Smooth muscle cell (in vitro differentiated cells): ENCODE measurements at regions not wholly inside any gene's neighbourhood (a gene's known extent, or its start where the extent isn't known, plus 50 kb on each side); places are given as distances from the start of the nearest gene placed in this dataset.

Source experiments
- DNase-seq: peaks from one replicate; lab custom pipeline; 2025; ENCODE audit not compliant: unreplicated experiment; lab: John Stamatoyannopoulos, UW
- H2AFZ ChIP-seq: fragments of 200-600 bp; sonication (generic); 2 replicates; pipeline ENCODE4 v1.6.0; 2016; ENCODE audit warnings: antibody characterized with exemption, low read depth, mild to moderate bottlenecking
- H3F3A ChIP-seq: fragments of 200-600 bp; sonication (generic); 2 replicates; pipeline ENCODE4 v1.6.0; 2017; ENCODE audit warnings: antibody characterized with exemption, low read depth
- H3K27ac ChIP-seq: fragments of 200-600 bp; sonication (generic); 2 replicates; pipeline ENCODE4 v1.5.1; 2016; ENCODE audit warnings: low read depth, mild to moderate bottlenecking
- H3K27me3 ChIP-seq: fragments of 200-600 bp; sonication (generic); 2 replicates; pipeline ENCODE4 v1.6.1; 2016; ENCODE audit warnings: low read depth, mild to moderate bottlenecking
- H3K36me3 ChIP-seq: fragments of 200-600 bp; sonication (generic); 2 replicates; pipeline ENCODE4 v1.5.1; 2016; ENCODE audit warnings: low read depth
- H3K4me1 ChIP-seq: fragments of 200-600 bp; sonication (generic); 2 replicates; pipeline ENCODE4 v1.5.1; 2016; ENCODE audit warnings: low read depth
- H3K4me2 ChIP-seq: fragments of 200-600 bp; sonication (generic); 2 replicates; pipeline ENCODE4 v1.6.0; 2016; ENCODE audit warnings: mild to moderate bottlenecking
- H3K4me3 ChIP-seq: fragments of 200-600 bp; sonication (generic); 2 replicates; pipeline ENCODE4 v1.5.1; 2016; ENCODE audit warnings: mild to moderate bottlenecking
- H3K79me2 ChIP-seq: fragments of 200-600 bp; sonication (generic); 2 replicates; pipeline ENCODE4 v1.6.0; 2016; ENCODE audit warnings: low read depth, mild to moderate bottlenecking
- H3K9ac ChIP-seq: fragments of 200-600 bp; sonication (generic); 2 replicates; pipeline ENCODE4 v1.6.0; 2016; ENCODE audit warnings: low read depth
- H3K9me3 ChIP-seq: fragments of 200-600 bp; sonication (generic); replicated peaks from 2 replicates; pipeline ENCODE4 v1.5.1; 2016; ENCODE audit warnings: low read depth
- H4K20me1 ChIP-seq: fragments of 200-600 bp; sonication (generic); 2 replicates; pipeline ENCODE4 v1.6.0; 2016; ENCODE audit warnings: low read depth
- CTCF ChIP-seq: fragments of 200-600 bp; sonication (generic); IDR thresholded peaks from 2 replicates; pipeline ENCODE4 v1.5.1; 2017; ENCODE audit warnings: borderline replicate concordance, mild to moderate bottlenecking, antibody characterized with exemption; ENCODE audit not compliant: insufficient read depth, poor library complexity, severe bottlenecking
- WGBS: methylation state at CpG from one replicate; pipeline ENCODE4 v1.1.7; 2016; ENCODE audit warnings: low lambda C conversion rate; 5-methylcytosine and 5-hydroxymethylcytosine counted together

DNA sequence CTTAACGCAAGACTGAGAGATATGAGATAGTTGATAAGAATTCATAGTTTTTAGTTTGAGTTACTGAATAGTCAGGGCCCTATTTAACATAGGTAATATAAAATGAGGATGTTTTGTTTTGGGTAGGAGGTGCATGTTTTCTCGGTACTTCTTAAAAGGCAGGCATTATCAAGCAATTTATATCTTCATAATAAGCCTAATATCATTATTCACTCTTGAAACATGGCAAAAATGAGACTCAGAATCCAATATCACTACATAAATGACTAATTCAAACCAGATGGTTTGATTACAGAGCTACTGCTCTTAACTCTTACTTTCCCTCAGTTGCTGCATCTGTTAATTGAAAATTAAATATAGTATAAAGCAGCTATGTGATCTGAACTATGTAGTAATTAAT is 2038.7 kb downstream of the EFNA5 start:
- H3K9me3 ChIP-seq: no peaks in the 10 kb centered on the region
- H2AFZ ChIP-seq: no peak overlapping the region
- no peak for DNase-seq
- no peak overlapping the region for H3K4me3 ChIP-seq
- no peaks in the 10 kb centered on the region for H3K36me3 ChIP-seq
- no peaks in the 10 kb centered on the region for H3K79me2 ChIP-seq
- H3K27me3 ChIP-seq: no peaks in the 10 kb centered on the region
- H4K20me1 ChIP-seq: no peaks in the 10 kb centered on the region
- no peak overlapping the region for H3K9ac ChIP-seq
- WGBS: 76% methylated on average over 2 of the region's 2 CpGs
- H3F3A ChIP-seq: no peaks in the 10 kb centered on the region
- no peak overlapping the region for H3K27ac ChIP-seq
- TF ChIP-seq CTCF: no peak
- no peaks in the 10 kb centered on the region for H3K4me1 ChIP-seq
- no peak overlapping the region for H3K4me2 ChIP-seq

DNA sequence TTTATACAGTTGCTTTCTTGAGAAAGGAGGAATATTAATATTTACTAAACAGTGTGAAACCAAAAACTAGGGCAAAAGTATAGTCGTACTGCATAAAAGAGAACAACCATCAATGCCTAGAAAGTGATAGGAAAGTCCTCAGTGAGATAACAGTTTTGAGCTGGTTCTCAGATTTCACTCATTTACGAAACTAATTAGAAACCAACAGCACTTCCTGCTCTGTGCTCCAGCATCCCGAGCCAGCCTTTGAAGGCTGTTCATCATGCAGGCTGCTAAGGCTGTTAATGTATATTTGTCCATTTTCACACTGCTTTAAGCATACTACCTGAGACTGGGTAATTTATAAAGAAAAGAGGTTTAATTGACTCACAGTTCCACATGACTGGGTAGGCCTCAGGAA is 2039.9 kb downstream of the EFNA5 start:
- Histone ChIP-seq H3K27ac (no peak overlapping the region), H3K4me3 (no peak overlapping the region), H3K27me3 (no peaks in the 10 kb centered on the region), H3K36me3 (no peaks in the 10 kb centered on the region), H2AFZ (no peak overlapping the region), H3K79me2 (no peaks in the 10 kb centered on the region), H3K9me3 (no peaks in the 10 kb centered on the region), H4K20me1 (no peaks in the 10 kb centered on the region), H3K4me2 (no peak overlapping the region), H3K9ac (no peak overlapping the region), H3F3A (no peaks in the 10 kb centered on the region), H3K4me1 (no peaks in the 10 kb centered on the region)
- TF ChIP-seq CTCF: no peak
- DNase-seq: no peak
- WGBS: 63% methylated on average over 3 of the region's 3 CpGs

GRCh38 chr5:105619725-105620124 is 2051.0 kb downstream of the EFNA5 start:
- DNase-seq: no peak
- H4K20me1 ChIP-seq: no peaks in the 10 kb centered on the region
- H3K4me2 ChIP-seq: no peak overlapping the region
- H3K9ac ChIP-seq: no peak overlapping the region
- H3F3A ChIP-seq: no peaks in the 10 kb centered on the region
- no peaks in the 10 kb centered on the region for H3K27me3 ChIP-seq
- no peaks in the 10 kb centered on the region for H3K4me1 ChIP-seq
- no peaks in the 10 kb centered on the region for H3K36me3 ChIP-seq
- H3K79me2 ChIP-seq: no peaks in the 10 kb centered on the region
- no peak overlapping the region for H3K4me3 ChIP-seq
- 57% methylated on average over 3 of the region's 3 CpGs for WGBS
- TF ChIP-seq CTCF: no peak
- no peaks in the 10 kb centered on the region for H3K9me3 ChIP-seq
- H2AFZ ChIP-seq: no peak overlapping the region
- no peak overlapping the region for H3K27ac ChIP-seq

GRCh38 chr5:105617436-105618215 is 2053.1 kb downstream of the EFNA5 start:
- Histone ChIP-seq H4K20me1 (no peaks in the 10 kb centered on the region), H3K9me3 (no peaks in the 10 kb centered on the region), H3F3A (no peaks in the 10 kb centered on the region), H3K79me2 (no peaks in the 10 kb centered on the region), H2AFZ (no peak overlapping the region), H3K4me1 (no peaks in the 10 kb centered on the region), H3K27ac (no peak overlapping the region), H3K4me2 (no peak overlapping the region), H3K4me3 (no peak overlapping the region), H3K27me3 (no peaks in the 10 kb centered on the region), H3K36me3 (no peaks in the 10 kb centered on the region), H3K9ac (no peak overlapping the region)
- 68% methylated on average over 2 of the region's 2 CpGs for WGBS
- DNase-seq: no peak
- TF ChIP-seq CTCF: no peak
